ENCODE measurements at regions not wholly inside any gene's neighbourhood (a gene's known extent, or its start where the extent isn't known, plus 50 kb on each side); places are given as distances from the start of the nearest gene placed in this dataset.

- Histone ChIP-seq H3K4me1 (ENCODE audit: insufficient read depth) (no peaks in the 10 kb centered on the region), H3K9me2 (replicated peaks; ENCODE audit: insufficient read depth) (no peaks in the 10 kb centered on the region), H3K4me2 (no peak overlapping the region), H3K79me2 (no peaks in the 10 kb centered on the region), H3K27me3 (no peaks in the 10 kb centered on the region), H3K36me3 (replicated peaks; ENCODE audit: insufficient read depth, low read depth) (no peaks in the 10 kb centered on the region), H2AFZ (no peak overlapping the region), H3K4me3 (no peak overlapping the region), H4K20me1 (ENCODE audit: insufficient read depth, poor library complexity, severe bottlenecking) (no peaks in the 10 kb centered on the region), H3K9me3 (ENCODE audit: low read depth) (no peaks in the 10 kb centered on the region), H3K27ac (no peak overlapping the region)
- DNase-seq (ENCODE audit: low spot score), result peak; percentile 7
- TF ChIP-seq EZH2phosphoT487 (IDR thresholded peaks at IDR 0.05; ENCODE audit: low read depth, severe bottlenecking, unreplicated experiment) (no peak), CTCF (IDR thresholded peaks at IDR 0.05; ENCODE audit: poor library complexity) (no peak), EZH2 (IDR thresholded peaks at IDR 0.05; ENCODE audit: borderline replicate concordance) (no peak)
- 43% methylated on average over 6 of the region's 6 CpGs for WGBS (ENCODE audit: low lambda C conversion rate, missing lambda C conversion rate)
These were observed 485.3 kb downstream of the SLITRK6 start for GRCh38 chr13:85313761-85314503.

GRCh38 chr13:85312071-85312470 is 487.1 kb downstream of the SLITRK6 start:
- no peaks in the 10 kb centered on the region for H3K9me2 ChIP-seq (replicated peaks; ENCODE audit: insufficient read depth)
- no peaks in the 10 kb centered on the region for H3K27me3 ChIP-seq
- DNase-seq (ENCODE audit: low spot score), result no peak
- H2AFZ ChIP-seq, result no peak overlapping the region
- no peak overlapping the region for H3K4me3 ChIP-seq
- TF ChIP-seq EZH2phosphoT487 (IDR thresholded peaks at IDR 0.05; ENCODE audit: low read depth, severe bottlenecking, unreplicated experiment), result no peak
- TF ChIP-seq CTCF (IDR thresholded peaks at IDR 0.05; ENCODE audit: poor library complexity), result no peak
- no peak for TF ChIP-seq EZH2 (IDR thresholded peaks at IDR 0.05; ENCODE audit: borderline replicate concordance)
- no peaks in the 10 kb centered on the region for H3K36me3 ChIP-seq (replicated peaks; ENCODE audit: insufficient read depth, low read depth)
- H3K4me2 ChIP-seq, result no peak overlapping the region
- no peaks in the 10 kb centered on the region for H3K4me1 ChIP-seq (ENCODE audit: insufficient read depth)
- no peak overlapping the region for H3K27ac ChIP-seq
- H3K9me3 ChIP-seq (ENCODE audit: low read depth), result no peaks in the 10 kb centered on the region
- H4K20me1 ChIP-seq (ENCODE audit: insufficient read depth, poor library complexity, severe bottlenecking), result no peaks in the 10 kb centered on the region
- 53% methylated on average over 4 of the region's 4 CpGs for WGBS (ENCODE audit: low lambda C conversion rate, missing lambda C conversion rate)
- no peaks in the 10 kb centered on the region for H3K79me2 ChIP-seq

GRCh38 chr13:85303630-85304029 is 495.6 kb downstream of the SLITRK6 start:
- Histone ChIP-seq H3K27me3 (no peaks in the 10 kb centered on the region), H3K4me2 (no peak overlapping the region), H2AFZ (no peak overlapping the region), H3K79me2 (no peaks in the 10 kb centered on the region), H3K9me3 (ENCODE audit: low read depth) (no peaks in the 10 kb centered on the region), H3K4me3 (no peak overlapping the region), H4K20me1 (ENCODE audit: insufficient read depth, poor library complexity, severe bottlenecking) (no peaks in the 10 kb centered on the region), H3K9me2 (replicated peaks; ENCODE audit: insufficient read depth) (no peaks in the 10 kb centered on the region), H3K27ac (no peak overlapping the region), H3K4me1 (ENCODE audit: insufficient read depth) (no peaks in the 10 kb centered on the region), H3K36me3 (replicated peaks; ENCODE audit: insufficient read depth, low read depth) (no peaks in the 10 kb centered on the region)
- no peak for DNase-seq (ENCODE audit: low spot score)
- 57% methylated on average over 4 of the region's 4 CpGs for WGBS (ENCODE audit: low lambda C conversion rate, missing lambda C conversion rate)
- TF ChIP-seq EZH2phosphoT487 (IDR thresholded peaks at IDR 0.05; ENCODE audit: low read depth, severe bottlenecking, unreplicated experiment), result no peak
- TF ChIP-seq CTCF (IDR thresholded peaks at IDR 0.05; ENCODE audit: poor library complexity), result no peak
- no peak for TF ChIP-seq EZH2 (IDR thresholded peaks at IDR 0.05; ENCODE audit: borderline replicate concordance)
